GM21515 (cell line): ENCODE measurements at regions not wholly inside any gene's neighbourhood (a gene's known extent, or its start where the extent isn't known, plus 50 kb on each side); places are given as distances from the start of the nearest gene placed in this dataset.
"Not testable (repeated sequence)": the region's sequence is repeated elsewhere in the genome, so short reads cannot be mapped to it uniquely, and the experiment has no call there.

ENCODE experiments used
- ATAC-seq: cut with Tn5 transposase; IDR thresholded peaks from one replicate; pipeline ENCODE4 v1.9.1; 2021; ENCODE audit not compliant: unreplicated experiment

DNA sequence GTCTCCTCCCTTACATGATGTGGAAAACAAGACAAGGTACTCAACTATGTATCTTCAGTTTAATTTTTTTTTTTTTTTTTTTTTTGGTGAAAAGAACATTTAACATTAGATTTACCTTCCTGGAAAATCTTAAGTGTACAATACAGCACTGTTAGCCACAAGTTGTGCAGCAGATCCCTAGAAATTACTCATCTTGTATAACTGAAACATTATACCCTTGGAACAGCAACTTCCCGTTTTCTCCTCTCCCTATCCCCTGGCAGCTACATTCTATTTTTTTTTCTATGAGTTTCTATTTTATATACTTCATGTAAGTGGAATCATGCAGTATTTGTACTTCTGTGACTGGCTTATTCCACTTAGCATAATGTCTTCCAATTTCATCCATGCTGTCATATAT lies 421.9 kb upstream of the FTMT start:
- ATAC-seq: no peak

DNA sequence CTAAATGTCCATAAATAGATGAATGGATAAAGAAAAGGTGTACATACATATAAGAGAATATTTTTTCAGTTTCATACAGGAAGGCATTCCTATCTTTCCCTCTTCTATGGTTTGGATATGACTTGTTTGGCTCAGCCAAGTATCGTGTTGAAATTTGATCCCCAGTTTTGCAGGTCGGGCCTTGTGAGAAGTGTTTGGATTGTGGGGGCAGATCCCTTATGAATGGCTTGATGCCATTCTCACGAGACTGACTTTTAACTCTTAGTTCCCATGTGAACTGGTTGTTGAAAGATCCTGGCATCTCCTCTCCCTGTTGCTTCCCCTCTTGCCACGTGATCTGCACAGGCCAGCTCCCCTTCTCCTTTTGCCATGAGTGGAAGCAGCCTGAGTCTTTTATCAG lies 421.1 kb upstream of the FTMT start:
- no peak for ATAC-seq

DNA sequence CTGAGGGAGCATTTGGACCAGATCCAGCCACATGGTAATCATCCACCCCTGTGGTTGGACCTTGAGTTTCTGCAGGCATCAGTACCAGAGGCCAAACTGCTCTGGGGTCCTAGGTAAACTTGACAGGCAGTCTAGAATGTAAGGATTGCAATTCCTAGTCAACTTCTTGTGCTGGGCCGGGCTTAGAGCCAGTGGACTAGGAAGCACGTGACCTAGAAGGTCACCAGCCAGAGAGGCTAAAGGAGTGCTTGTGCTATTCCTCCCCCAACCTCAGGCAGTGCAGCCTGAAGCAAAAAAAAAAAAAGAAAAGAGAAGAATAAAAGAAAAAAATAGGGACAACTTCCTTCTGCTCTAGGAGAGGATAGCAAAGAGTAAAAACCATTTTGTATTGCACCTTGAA lies 406.2 kb upstream of the FTMT start:
- ATAC-seq: no peak

DNA sequence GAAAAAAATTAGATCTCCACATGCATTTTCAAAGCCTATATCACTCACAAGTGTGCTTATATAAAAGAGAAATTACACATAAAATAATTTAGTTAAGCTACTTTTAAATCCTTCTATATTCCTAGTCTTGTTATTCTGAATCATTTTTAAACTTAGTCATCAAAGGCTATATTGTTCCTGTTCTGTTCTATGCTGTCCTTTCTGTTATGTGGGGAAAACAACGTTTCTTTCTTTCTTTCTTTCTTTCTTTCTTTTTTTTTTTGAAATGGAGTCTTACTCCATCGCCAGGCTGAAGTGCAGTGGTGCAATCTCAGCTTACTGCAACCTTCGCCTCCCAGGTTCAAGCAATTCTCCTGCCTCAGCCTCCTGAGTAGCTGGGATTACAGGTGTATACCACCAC lies 389.2 kb upstream of the FTMT start:
- ATAC-seq: no peak

DNA sequence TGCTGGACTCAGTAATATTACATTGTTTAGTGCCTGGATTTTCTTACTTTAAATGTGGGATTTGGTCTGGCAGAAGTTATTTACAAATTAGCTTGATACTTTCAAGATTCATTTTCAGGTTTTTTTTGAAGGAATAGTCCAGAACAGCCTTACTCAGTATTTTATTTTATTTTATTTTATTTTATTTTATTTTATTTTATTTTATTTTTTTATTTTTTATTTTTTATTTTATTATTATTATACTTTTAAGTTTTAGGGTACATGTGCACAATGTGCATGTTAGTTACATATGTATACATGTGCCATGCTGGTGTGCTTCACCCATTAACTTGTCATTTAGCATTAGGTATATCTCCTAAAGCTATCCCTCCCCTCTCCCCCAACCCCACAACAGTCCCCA lies 380.5 kb upstream of the FTMT start:
- not testable (repeated sequence) for ATAC-seq

DNA sequence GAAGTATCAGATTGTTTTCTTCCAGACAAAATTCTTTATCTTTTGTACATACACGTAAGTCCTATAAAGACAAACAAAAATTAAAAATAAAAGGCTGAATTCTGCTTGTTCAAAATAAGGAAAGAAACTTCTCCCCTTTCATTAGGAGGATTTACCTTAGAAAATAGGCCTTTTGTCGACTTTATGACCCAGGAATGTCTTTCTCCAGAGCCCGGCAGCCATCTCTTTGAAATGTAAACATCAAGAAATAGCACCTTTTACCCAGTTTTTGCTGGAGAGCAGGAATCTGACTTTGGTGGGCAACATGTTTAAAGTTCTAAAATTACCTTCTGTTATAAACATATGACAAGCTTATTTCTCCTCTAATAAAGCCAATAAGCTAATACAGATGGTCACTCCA lies 373.0 kb upstream of the FTMT start:
- no peak for ATAC-seq

DNA sequence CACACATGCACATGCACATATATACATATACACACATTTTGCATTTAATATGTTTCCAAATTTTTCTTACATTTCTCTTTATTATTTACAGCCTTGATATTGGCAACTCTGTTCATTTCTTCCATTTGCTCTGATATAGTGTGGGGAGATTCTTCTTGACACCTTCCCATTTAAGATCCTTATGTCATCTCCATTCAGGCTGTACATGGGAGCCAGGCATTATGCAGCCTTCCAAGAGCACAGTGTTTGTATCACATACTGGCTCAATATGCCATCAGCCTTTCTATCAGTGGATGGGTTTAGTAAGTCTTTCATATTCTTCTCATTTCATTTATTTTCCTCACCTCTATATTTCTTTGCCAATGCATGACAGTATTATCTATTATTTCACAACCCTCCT lies 372.3 kb upstream of the FTMT start:
- no peak for ATAC-seq

DNA sequence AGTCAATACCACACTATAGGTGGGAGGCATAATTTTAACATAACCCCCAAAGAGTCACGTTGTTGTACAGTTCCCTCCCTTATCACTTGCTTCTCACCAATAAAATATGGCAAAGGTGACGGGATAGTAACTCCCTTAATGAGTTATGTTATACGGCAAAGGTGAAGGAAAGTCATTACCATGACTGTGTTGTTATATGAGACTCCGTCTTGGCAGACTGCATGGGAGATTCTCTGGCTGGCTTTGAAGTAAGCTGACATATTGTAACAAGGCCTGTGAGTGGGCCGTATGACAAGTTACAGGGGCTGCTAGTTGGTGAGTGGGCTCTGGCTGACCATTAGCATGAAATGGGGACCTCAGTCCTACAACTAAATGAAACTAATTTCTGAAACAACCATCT lies 366.4 kb upstream of the FTMT start:
- no peak for ATAC-seq

DNA sequence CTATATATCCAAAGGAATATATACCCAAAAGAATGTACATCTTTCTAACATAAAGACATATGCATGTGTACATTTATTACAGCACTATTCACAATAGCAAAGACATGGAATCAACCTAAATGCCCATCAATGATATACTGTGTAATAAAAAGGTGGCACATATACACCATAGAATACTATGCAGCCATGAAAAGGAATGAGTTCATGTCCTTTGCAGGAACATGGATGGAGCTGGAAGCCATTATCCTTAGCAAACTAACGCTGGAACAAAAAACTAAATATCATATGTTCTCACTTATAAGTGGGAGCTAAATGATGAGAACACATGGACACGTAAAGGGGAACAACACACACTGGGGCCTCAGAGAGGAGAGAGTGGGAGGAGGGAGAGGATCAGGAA lies 365.7 kb upstream of the FTMT start:
- ATAC-seq: not testable (repeated sequence)

DNA sequence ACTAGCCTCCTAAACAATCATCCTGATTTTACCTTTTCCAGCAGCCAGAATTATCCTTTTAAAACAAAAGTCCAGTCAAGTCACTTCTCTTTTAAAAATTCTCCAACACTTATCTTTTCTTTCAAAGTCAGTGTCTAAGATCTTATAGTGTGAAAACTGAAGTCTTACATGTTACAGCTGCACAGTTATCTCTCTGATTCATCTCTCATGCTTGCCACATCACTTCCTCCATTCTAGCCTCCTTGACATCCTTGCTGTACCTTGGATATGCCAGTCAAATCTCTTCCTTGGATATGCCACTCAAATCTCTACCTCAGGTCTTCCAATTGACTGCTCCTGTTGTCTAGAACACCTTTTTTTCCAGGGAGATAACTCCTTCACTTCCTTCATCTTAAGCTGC lies 361.7 kb upstream of the FTMT start:
- no peak for ATAC-seq

DNA sequence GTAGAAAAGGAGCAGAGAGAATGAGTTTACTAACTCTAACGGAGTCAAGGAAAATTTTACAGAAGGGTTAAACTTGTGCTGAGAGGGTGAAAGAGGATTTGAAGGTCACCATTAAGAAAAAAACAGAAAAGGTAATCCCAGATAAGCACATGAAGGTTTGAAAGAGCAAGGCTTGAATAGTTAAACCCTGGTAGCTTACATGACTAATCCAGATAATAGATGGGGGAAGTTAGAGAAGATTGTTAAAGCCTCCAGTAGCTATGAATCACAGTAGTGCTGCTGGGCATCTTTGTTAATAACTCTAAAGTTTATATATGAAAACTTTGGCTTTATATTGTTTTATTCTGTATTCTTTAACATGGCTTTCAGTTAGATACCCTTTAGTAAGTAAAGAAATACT lies 354.5 kb upstream of the FTMT start:
- ATAC-seq: no peak

DNA sequence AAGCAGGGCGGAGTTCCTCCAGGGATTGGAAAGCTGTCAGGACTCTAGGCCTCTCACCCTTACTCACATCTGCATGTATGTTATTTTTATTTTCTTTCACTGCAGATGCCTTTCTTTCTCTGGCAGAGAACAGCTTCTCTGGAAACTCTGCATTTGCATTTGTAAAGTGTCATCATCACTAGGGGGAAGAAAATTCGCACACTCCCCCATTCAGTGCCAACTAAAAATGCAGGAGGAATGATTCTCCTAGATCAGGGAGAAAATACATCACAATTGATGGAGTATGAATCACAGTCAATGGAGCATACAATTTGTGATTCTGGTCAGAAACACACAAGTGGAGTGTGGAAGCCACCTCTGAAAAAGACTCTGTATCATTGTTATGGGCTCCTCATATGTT lies 351.4 kb upstream of the FTMT start:
- ATAC-seq: no peak

DNA sequence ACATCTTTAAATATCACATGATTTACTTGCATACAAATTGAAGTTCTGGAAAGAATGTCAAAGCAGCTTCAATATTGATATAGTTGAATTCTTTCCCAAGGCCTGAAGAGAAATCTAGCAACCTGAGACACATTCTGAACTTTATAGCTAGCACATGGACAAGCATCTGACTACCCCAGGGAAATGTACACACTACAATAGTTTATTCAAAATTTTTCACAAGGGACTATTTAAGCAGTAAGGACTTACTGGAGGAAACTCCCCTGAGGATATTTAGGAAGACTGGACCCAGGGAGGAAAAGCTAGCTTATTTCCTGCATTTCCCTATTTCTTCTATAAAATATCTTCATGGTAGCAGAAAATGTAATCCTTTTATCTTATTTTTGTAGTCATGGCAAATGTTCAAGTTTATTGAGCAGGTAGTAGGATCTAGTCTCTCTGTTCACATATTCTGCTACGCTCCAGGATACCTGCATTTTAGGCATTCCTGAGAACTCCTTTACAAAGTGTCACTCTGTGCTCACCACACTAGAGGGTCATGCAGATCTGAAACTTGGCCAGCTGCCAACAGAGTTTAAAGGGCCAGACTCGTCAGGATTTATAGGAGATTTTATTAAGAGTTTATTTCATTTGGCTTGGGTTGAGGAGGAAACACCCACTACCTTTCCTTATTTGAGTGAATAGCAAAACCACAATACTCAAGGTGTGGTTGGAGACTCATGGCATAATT lies 348.4 kb upstream of the FTMT start:
- ATAC-seq: no peak

DNA sequence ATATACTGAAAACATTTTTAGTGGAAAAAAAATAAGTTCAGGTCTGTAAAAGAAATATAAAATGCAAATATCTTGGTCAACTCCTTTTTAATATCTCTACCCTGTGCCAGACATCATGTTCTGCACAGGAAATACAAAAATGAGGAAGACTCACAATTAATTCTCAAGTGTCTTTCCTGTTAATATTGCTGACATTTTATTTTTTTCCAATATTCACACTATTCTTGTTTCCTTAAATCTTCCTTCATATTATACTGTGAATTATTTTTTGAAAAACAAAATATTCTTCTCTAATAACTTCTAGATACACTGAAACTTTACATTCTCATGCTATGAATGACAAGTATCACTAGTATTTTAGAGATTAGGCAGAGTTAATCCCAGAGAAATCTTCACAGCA lies 334.7 kb upstream of the FTMT start:
- ATAC-seq: no peak

DNA sequence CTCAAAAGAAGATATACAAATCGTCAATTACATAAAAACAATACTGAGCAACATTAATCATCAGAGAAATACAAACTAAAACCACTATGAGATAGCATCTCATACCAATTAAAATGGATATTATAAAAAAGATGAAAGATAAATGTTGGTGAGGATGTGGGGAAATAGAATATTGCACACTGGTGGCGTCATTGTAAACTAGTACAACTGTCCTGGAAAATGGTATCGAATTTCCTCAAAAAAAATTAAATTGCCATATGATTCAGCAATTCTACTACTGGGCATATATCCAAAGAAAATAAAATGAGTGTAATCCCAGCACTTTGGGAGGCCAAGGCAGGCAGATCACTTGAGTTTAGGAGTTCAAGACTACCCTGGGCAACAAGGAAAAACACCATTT lies 326.0 kb upstream of the FTMT start:
- no peak for ATAC-seq

DNA sequence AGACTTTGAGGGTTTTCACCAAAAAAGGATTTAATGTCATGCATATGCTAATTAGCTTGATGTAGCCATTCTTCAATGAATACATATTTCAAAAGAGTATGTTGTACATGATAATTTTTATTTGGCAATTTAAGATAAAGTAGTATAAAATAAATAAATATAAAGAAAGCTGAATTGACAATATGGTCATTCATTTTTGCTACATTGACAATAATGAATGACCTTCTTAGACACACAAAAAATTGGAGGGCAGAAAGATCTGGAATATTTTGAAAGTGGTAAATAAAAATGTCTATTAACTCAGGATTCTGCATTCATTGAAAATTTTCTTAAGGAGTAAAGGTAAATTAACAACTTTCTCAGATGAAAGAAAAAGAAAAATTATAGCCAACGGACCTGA lies 324.8 kb upstream of the FTMT start:
- no peak for ATAC-seq

DNA sequence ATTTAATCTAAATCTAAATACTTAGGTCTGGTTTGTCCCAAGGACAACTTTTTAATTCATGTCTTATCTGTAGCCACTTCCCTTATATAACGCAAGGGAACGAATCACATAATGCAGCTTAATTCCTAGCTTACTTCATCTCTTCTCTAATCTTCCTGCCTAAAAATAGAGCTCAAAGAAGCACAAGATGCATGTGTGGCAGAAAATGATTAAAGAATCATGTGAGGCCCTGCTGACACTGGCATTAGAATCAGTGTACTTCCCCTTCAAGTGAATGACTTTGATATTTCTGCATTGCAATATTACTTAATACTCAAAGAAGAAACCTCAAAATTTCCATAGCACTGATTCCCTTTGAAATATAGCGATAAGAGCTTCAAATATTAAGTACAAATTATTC lies 317.9 kb upstream of the FTMT start:
- no peak for ATAC-seq

DNA sequence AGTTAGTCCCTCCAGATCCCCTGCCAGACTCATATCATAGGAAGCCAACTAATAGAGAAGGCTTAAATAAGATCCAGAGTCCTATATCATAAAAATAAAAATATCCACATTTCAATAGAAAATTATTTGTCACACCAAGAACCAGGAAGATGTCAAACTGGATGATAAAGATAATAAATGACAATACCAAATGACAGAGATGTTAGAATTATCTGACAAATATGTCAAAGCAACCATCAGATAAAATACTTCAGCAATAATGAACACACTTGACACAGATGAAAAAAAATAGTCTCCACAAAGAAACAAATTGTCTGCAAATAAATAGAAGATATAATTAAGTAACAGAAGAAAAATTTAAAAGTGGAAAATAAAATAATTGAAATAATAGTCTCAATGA lies 300.7 kb upstream of the FTMT start:
- ATAC-seq: no peak

DNA sequence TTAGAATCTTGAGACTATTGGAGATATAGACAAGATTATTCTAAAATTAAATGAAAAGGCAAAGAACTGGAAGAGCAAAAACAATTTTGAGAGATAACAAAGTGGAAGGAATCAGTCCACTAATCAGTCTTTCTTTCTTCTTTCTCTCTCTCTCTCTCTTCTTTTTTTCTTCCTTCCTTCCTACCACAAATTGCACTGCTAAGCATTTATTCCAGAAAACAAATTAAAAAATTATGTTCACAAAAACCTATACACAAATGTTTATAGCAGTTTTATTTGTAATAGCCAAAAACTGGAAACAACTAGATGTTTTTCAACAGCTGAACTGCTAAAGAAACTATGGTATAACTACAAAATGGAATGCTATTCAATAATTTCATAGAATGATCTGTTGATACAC lies 291.9 kb upstream of the FTMT start:
- no peak for ATAC-seq

DNA sequence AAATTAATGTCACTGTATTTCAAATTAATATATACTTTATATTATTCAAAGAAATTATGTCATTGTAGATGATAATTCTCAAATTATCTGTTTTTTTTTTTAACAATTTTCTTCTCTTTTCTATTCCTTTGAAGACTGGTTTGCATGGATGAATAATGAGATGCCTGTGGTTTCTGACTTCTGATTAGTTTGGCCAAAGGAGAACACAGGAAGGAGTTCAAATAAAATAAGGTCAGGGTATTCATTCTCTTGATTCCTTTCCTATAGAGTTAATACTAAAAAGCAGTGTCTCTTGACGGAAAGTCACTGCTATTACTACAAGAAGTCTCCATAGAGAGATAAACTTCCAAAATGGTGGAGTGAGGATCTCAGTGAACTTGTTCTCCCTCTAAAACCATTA lies 279.6 kb upstream of the FTMT start:
- no peak for ATAC-seq

DNA sequence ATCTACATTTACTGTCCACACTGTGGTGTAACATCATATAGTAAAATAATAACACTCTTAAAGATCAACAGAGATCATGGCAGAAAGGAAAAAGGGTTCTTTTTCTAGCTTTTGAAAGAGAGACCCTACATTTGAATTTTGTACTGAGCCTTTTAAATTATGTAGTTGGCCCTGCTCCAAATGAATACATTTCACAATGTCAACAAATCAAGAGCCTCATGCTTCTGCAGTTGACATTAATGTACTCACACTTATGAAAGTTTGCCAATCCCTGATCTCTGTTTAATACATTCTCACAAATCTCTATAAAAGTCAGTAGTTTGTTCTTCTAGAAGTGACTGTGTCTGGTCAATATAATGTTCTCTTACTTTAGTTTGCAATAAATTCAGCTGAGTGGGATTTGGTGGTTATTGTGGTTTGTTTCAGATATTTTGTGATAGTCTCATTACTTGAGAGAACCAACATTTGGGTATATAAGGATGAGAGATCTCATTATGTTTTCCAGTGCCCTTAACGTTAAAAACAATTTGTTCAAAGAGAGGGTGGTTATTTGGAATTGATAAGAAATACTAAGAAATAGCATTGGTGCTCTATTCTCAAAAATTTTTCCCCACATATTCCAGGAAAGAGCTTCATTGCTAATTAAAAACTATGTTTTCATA lies 277.8 kb upstream of the FTMT start:
- no peak for ATAC-seq

DNA sequence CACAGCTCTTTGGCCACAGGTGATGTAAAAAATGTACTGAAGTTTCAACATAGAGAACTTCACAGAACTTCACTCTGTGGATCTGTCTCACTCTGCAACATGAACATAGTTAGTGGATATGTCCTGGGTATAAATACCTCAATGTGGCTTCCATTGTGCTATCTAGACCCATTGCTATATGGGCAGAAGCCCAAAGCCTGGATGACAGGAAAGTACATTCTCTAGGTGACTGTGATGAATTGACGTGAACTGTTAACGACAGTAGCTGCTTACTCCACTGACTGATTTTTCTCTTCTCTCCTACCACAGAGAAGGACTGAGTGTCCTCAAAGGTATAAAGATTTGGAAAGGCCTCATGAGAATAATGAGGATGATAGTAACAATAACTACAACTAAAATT lies 270.1 kb upstream of the FTMT start:
- no peak for ATAC-seq

DNA sequence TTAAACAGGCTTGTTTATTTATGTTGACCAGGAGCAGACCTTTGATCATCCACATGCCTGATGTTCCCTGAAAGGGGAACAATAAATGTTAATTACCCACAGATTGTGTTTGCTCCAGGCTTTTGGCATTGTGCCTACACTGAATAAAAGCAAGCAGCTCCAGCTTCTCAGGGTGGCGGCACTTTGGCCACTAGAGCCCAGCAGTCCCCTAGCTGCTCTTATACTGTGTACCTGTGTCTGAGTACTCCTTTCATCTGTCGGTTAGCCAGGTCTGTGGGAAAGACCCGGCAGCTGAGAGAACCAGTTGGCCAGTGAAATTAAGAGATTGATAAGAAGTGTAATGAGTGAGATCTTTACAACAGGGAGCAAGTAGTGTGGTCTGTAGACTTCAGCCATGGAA lies 254.8 kb upstream of the FTMT start:
- no peak for ATAC-seq
